ENCODE measurements at regions not wholly inside any gene's neighbourhood (a gene's known extent, or its start where the extent isn't known, plus 50 kb on each side); places are given as distances from the start of the nearest gene placed in this dataset.

- in situ Hi-C loops (cut with MboI; ENCODE audit: low sequenced_read_pairs): no loop called here
Observed at GRCh38 chr16:66220702-66221101, 145.8 kb upstream of the CDH5 start.

GRCh38 chr16:66219491-66219890 is 147.0 kb upstream of the CDH5 start:
- in situ Hi-C loops (cut with MboI; ENCODE audit: low sequenced_read_pairs): no loop called here

GRCh38 chr16:66212428-66212827 is 154.1 kb upstream of the CDH5 start:
- in situ Hi-C loops (cut with MboI; ENCODE audit: low sequenced_read_pairs): no loop called here

GRCh38 chr16:66211651-66212050 is 154.8 kb upstream of the CDH5 start:
- in situ Hi-C loops (cut with MboI; ENCODE audit: low sequenced_read_pairs): no loop called here

GRCh38 chr16:66207883-66208265 is 158.6 kb upstream of the CDH5 start:
- in situ Hi-C loops (cut with MboI; ENCODE audit: low sequenced_read_pairs): no loop called here

- in situ Hi-C loops (cut with MboI; ENCODE audit: low sequenced_read_pairs): no loop called here
Observed at GRCh38 chr16:66207139-66207882, 159.2 kb upstream of the CDH5 start.

GRCh38 chr16:66206363-66206762 is 160.1 kb upstream of the CDH5 start:
- in situ Hi-C loops (cut with MboI; ENCODE audit: low sequenced_read_pairs): no loop called here

- in situ Hi-C loops (cut with MboI; ENCODE audit: low sequenced_read_pairs): no loop called here
Observed at GRCh38 chr16:66205287-66206231, 160.9 kb upstream of the CDH5 start.

- in situ Hi-C loops (cut with MboI; ENCODE audit: low sequenced_read_pairs): no loop called here
Observed at GRCh38 chr16:66204756-66205155, 161.7 kb upstream of the CDH5 start.

- in situ Hi-C loops (cut with MboI; ENCODE audit: low sequenced_read_pairs): no loop called here
Observed at GRCh38 chr16:66203476-66203875, 163.0 kb upstream of the CDH5 start.

- in situ Hi-C loops (cut with MboI; ENCODE audit: low sequenced_read_pairs): no loop called here
Observed at GRCh38 chr16:66199189-66199588, 167.3 kb upstream of the CDH5 start.

- in situ Hi-C loops (cut with MboI; ENCODE audit: low sequenced_read_pairs): no loop called here
Observed at GRCh38 chr16:66198641-66199040, 167.8 kb upstream of the CDH5 start.

GRCh38 chr16:66197668-66198278 is 168.7 kb upstream of the CDH5 start:
- in situ Hi-C loops (cut with MboI; ENCODE audit: low sequenced_read_pairs): no loop called here

GRCh38 chr16:66196770-66197169 is 169.7 kb upstream of the CDH5 start:
- in situ Hi-C loops (cut with MboI; ENCODE audit: low sequenced_read_pairs): no loop called here

- in situ Hi-C loops (cut with MboI; ENCODE audit: low sequenced_read_pairs): no loop called here
Observed at GRCh38 chr16:66194866-66195265, 171.6 kb upstream of the CDH5 start.

- in situ Hi-C loops (cut with MboI; ENCODE audit: low sequenced_read_pairs): no loop called here
Observed at GRCh38 chr16:66193543-66194229, 172.8 kb upstream of the CDH5 start.

- in situ Hi-C loops (cut with MboI; ENCODE audit: low sequenced_read_pairs): no loop called here
Observed at GRCh38 chr16:66190411-66190810, 176.1 kb upstream of the CDH5 start.

GRCh38 chr16:66189951-66190350 is 176.5 kb upstream of the CDH5 start:
- in situ Hi-C loops (cut with MboI; ENCODE audit: low sequenced_read_pairs): no loop called here

GRCh38 chr16:66188917-66189725 is 177.4 kb upstream of the CDH5 start:
- in situ Hi-C loops (cut with MboI; ENCODE audit: low sequenced_read_pairs): no loop called here

- in situ Hi-C loops (cut with MboI; ENCODE audit: low sequenced_read_pairs): no loop called here
Observed at GRCh38 chr16:66186251-66186785, 180.2 kb upstream of the CDH5 start.

Measured in HL-60/S4 treated with retinoic acid at 250 ng/mL for 4 days and 3 days (cell line).